22Rv1 (cell line): ENCODE measurements at regions not wholly inside any gene's neighbourhood (a gene's known extent, or its start where the extent isn't known, plus 50 kb on each side); places are given as distances from the start of the nearest gene placed in this dataset.

Experiments
- H3K27ac ChIP-seq: fragments of 450-650 bp; 2 replicates; pipeline ENCODE4 v1.5.1; 2017
- CTCF ChIP-seq: fragments of 450-650 bp; IDR thresholded peaks from 2 replicates; pipeline ENCODE4 v1.5.1; 2017; ENCODE audit warnings: mild to moderate bottlenecking
- ZFX ChIP-seq: fragments of 450-650 bp; IDR thresholded peaks from 2 replicates; pipeline ENCODE4 v1.6.1; 2017; ENCODE audit warnings: antibody characterized with exemption, borderline replicate concordance

DNA sequence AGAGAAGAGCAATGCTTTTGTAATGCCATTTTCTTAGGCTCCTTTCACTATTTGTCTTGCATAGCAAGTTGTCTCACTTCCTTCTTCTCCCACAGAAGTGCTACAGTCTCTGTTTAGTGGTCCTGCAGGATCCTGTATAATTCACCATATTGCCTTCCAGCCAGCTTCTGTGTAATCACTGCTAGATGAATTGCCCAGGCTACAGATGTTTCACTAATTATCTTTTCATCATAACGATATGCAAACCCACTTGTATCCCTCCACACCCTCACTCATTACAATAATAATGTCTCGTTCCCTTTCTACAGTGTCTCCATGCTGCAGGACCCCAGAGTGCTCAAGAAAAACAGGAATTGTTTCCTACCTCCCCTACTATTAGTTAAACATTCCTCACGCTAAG lies 402.9 kb downstream of the TBL1XR1 start:
- TF ChIP-seq CTCF = no peak
- TF ChIP-seq ZFX = no peak
- H3K27ac ChIP-seq = no peak overlapping the region

- TF ChIP-seq ZFX (no peak), CTCF (no peak)
- no peak overlapping the region for H3K27ac ChIP-seq
Observed at GRCh38 chr3:176789947-176790346, 407.3 kb downstream of the TBL1XR1 start.

DNA sequence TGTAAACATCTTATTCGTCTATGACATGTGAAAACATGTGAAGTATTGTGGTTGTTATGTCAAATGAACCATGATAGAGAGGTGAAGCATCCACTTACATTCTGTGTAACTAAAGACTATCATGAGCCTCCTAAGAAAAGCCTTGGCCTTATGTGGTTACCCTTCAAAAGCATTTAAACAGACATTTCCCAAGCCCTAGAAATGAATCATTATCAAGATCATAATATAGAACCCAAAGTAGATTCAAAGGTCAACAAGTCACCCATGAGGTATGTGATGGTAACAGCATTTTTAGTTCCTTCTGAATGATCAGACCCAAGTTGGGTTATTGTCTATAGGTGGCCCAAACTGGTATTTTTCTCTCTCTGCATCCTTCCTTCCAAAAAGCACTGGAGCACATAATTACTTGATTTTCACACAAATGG lies 408.0 kb downstream of the TBL1XR1 start:
- TF ChIP-seq CTCF = no peak
- TF ChIP-seq ZFX = no peak
- no peak overlapping the region for H3K27ac ChIP-seq

GRCh38 chr3:176787506-176787905 lies 409.8 kb downstream of the TBL1XR1 start:
- no peak for TF ChIP-seq ZFX
- TF ChIP-seq CTCF = no peak
- no peak overlapping the region for H3K27ac ChIP-seq

GRCh38 chr3:176785171-176785570 lies 412.1 kb downstream of the TBL1XR1 start:
- TF ChIP-seq CTCF = no peak
- TF ChIP-seq ZFX = no peak
- no peak overlapping the region for H3K27ac ChIP-seq

- TF ChIP-seq ZFX (no peak), CTCF (no peak)
- no peak overlapping the region for H3K27ac ChIP-seq
Observed at GRCh38 chr3:176780766-176781165, 416.5 kb downstream of the TBL1XR1 start.

GRCh38 chr3:176776622-176777175 lies 420.6 kb downstream of the TBL1XR1 start:
- H3K27ac ChIP-seq = no peak overlapping the region
- TF ChIP-seq CTCF (no peak), ZFX (no peak)
